IPS-15b (cell line): ENCODE measurements at regions not wholly inside any gene's neighbourhood (a gene's known extent, or its start where the extent isn't known, plus 50 kb on each side); places are given as distances from the start of the nearest gene placed in this dataset.

Experiments used
- H3K27me3 ChIP-seq: one replicate; pipeline ENCODE4 v1.6.1; 2013; ENCODE audit warnings: low read length; ENCODE audit not compliant: control insufficient read depth, insufficient read depth
- H3K36me3 ChIP-seq: one replicate; pipeline ENCODE4 v1.6.1; 2013; ENCODE audit warnings: low read length; ENCODE audit not compliant: control insufficient read depth, insufficient read depth
- H3K4me1 ChIP-seq: one replicate; pipeline ENCODE4 v1.6.1; 2013; ENCODE audit warnings: mild to moderate bottlenecking, low read length; ENCODE audit not compliant: control insufficient read depth, insufficient read depth
- H3K4me3 ChIP-seq: one replicate; pipeline ENCODE4 v1.5.1; 2013; ENCODE audit warnings: low read depth, low read length
- H3K9ac ChIP-seq: one replicate; pipeline ENCODE4 v1.6.1; 2013; ENCODE audit warnings: low read depth, mild to moderate bottlenecking, low read length
- H3K9me3 ChIP-seq: one replicate; pipeline ENCODE4 v1.6.1; 2013; ENCODE audit warnings: mild to moderate bottlenecking, low read length; ENCODE audit not compliant: control insufficient read depth, insufficient read depth

- Histone ChIP-seq H3K4me1 (no peaks in the 10 kb centered on the region), H3K9me3 (no peaks in the 10 kb centered on the region), H3K27me3 (no peaks in the 10 kb centered on the region), H3K9ac (no peak overlapping the region), H3K36me3 (no peaks in the 10 kb centered on the region), H3K4me3 (no peak overlapping the region)
Observed at GRCh38 chr4:175509320-175509719, 302.7 kb downstream of the GPM6A start.

GRCh38 chr4:175511861-175512260 is 300.2 kb downstream of the GPM6A start:
- Histone ChIP-seq H3K4me3 (no peak overlapping the region), H3K27me3 (no peaks in the 10 kb centered on the region), H3K9ac (no peak overlapping the region), H3K4me1 (no peaks in the 10 kb centered on the region), H3K9me3 (no peaks in the 10 kb centered on the region), H3K36me3 (no peaks in the 10 kb centered on the region)

- Histone ChIP-seq H3K9me3 (no peaks in the 10 kb centered on the region), H3K9ac (no peak overlapping the region), H3K27me3 (no peaks in the 10 kb centered on the region), H3K4me3 (no peak overlapping the region), H3K4me1 (no peaks in the 10 kb centered on the region), H3K36me3 (no peaks in the 10 kb centered on the region)
Observed at GRCh38 chr4:175514174-175514573, 297.9 kb downstream of the GPM6A start.

GRCh38 chr4:175530655-175531054 is 281.4 kb downstream of the GPM6A start:
- H3K9ac ChIP-seq = no peak overlapping the region
- H3K4me3 ChIP-seq = no peak overlapping the region
- H3K27me3 ChIP-seq = no peaks in the 10 kb centered on the region
- H3K4me1 ChIP-seq = no peaks in the 10 kb centered on the region
- no peaks in the 10 kb centered on the region for H3K9me3 ChIP-seq
- H3K36me3 ChIP-seq = no peaks in the 10 kb centered on the region

- no peaks in the 10 kb centered on the region for H3K36me3 ChIP-seq
- no peaks in the 10 kb centered on the region for H3K9me3 ChIP-seq
- H3K27me3 ChIP-seq = no peaks in the 10 kb centered on the region
- no peaks in the 10 kb centered on the region for H3K4me1 ChIP-seq
- no peak overlapping the region for H3K9ac ChIP-seq
- H3K4me3 ChIP-seq = no peak overlapping the region
Observed at GRCh38 chr4:175531405-175532091, 280.5 kb downstream of the GPM6A start.

GRCh38 chr4:175536852-175537453 is 275.1 kb downstream of the GPM6A start:
- no peaks in the 10 kb centered on the region for H3K4me1 ChIP-seq
- no peaks in the 10 kb centered on the region for H3K36me3 ChIP-seq
- no peaks in the 10 kb centered on the region for H3K27me3 ChIP-seq
- H3K4me3 ChIP-seq = no peak overlapping the region
- no peaks in the 10 kb centered on the region for H3K9me3 ChIP-seq
- no peak overlapping the region for H3K9ac ChIP-seq

GRCh38 chr4:175539498-175539897 is 272.6 kb downstream of the GPM6A start:
- Histone ChIP-seq H3K36me3 (no peaks in the 10 kb centered on the region), H3K4me3 (no peak overlapping the region), H3K9me3 (no peaks in the 10 kb centered on the region), H3K9ac (no peak overlapping the region), H3K27me3 (no peaks in the 10 kb centered on the region), H3K4me1 (no peaks in the 10 kb centered on the region)

GRCh38 chr4:175540151-175540550 is 271.9 kb downstream of the GPM6A start:
- Histone ChIP-seq H3K4me1 (no peaks in the 10 kb centered on the region), H3K9ac (no peak overlapping the region), H3K27me3 (no peaks in the 10 kb centered on the region), H3K36me3 (no peaks in the 10 kb centered on the region), H3K4me3 (no peak overlapping the region), H3K9me3 (no peaks in the 10 kb centered on the region)

- H3K27me3 ChIP-seq = no peaks in the 10 kb centered on the region
- H3K36me3 ChIP-seq = no peaks in the 10 kb centered on the region
- H3K4me3 ChIP-seq = no peak overlapping the region
- no peaks in the 10 kb centered on the region for H3K4me1 ChIP-seq
- H3K9ac ChIP-seq = no peak overlapping the region
- no peaks in the 10 kb centered on the region for H3K9me3 ChIP-seq
Observed at GRCh38 chr4:175540732-175541131, 271.3 kb downstream of the GPM6A start.

GRCh38 chr4:175542786-175543185 is 269.3 kb downstream of the GPM6A start:
- Histone ChIP-seq H3K9ac (no peak overlapping the region), H3K4me3 (no peak overlapping the region), H3K9me3 (no peaks in the 10 kb centered on the region), H3K36me3 (no peaks in the 10 kb centered on the region), H3K27me3 (no peaks in the 10 kb centered on the region), H3K4me1 (no peaks in the 10 kb centered on the region)

GRCh38 chr4:175559126-175559525 is 252.9 kb downstream of the GPM6A start:
- no peaks in the 10 kb centered on the region for H3K27me3 ChIP-seq
- H3K9ac ChIP-seq = no peak overlapping the region
- no peaks in the 10 kb centered on the region for H3K9me3 ChIP-seq
- no peaks in the 10 kb centered on the region for H3K36me3 ChIP-seq
- no peaks in the 10 kb centered on the region for H3K4me1 ChIP-seq
- no peak overlapping the region for H3K4me3 ChIP-seq

GRCh38 chr4:175559526-175559925 is 252.5 kb downstream of the GPM6A start:
- no peaks in the 10 kb centered on the region for H3K36me3 ChIP-seq
- no peaks in the 10 kb centered on the region for H3K27me3 ChIP-seq
- no peak overlapping the region for H3K9ac ChIP-seq
- no peaks in the 10 kb centered on the region for H3K4me1 ChIP-seq
- H3K9me3 ChIP-seq = no peaks in the 10 kb centered on the region
- no peak overlapping the region for H3K4me3 ChIP-seq
